Sigmoid colon (tissue), 6 donors: ENCODE measurements at regions not wholly inside any gene's neighbourhood (a gene's known extent, or its start where the extent isn't known, plus 50 kb on each side); places are given as distances from the start of the nearest gene placed in this dataset.

Experiments
- DNase-seq: peaks from one replicate; pipeline ENCODE4 v3.0.0-alpha.2; 2019
- H3K27ac ChIP-seq, 4 donors: fragments of 200-600 bp; sonication (generic); one replicate each; pipeline ENCODE4 v1.5.1; 2016 to 2019; ENCODE audit warnings: mild to moderate bottlenecking in 1 of 4
- H3K27me3 ChIP-seq, 3 donors: fragments of 200-600 bp; sonication (generic); one replicate each; pipeline ENCODE4 v1.5.1; 2019; ENCODE audit warnings: mild to moderate bottlenecking in 1 of 3
- H3K36me3 ChIP-seq, 4 donors: fragments of 200-600 bp; sonication (generic); one replicate each; pipeline ENCODE4 v1.5.1; 2016 to 2019
- H3K4me1 ChIP-seq, 4 donors: fragments of 200-600 bp; sonication (generic); one replicate each; pipeline ENCODE4 v1.5.1; 2017 to 2019
- H3K4me3 ChIP-seq, 4 donors: fragments of 200-600 bp; sonication (generic); one replicate each; pipeline ENCODE4 v1.5.1; 2017 to 2019; ENCODE audit warnings: mild to moderate bottlenecking in 2 of 4, moderate library complexity in 1 of 4
- H3K9me3 ChIP-seq, 4 donors: fragments of 200-600 bp in 3 of 4; sonication (generic) in 3 of 4; one replicate each; pipeline versions ENCODE4 v1.5.1 to v1.6.1; 2013 to 2019
- EP300 ChIP-seq, 4 donors: sonication (generic); formaldehyde crosslinking; IDR thresholded peaks; one replicate each; pipeline ENCODE4 v1.6.1; 2017; ENCODE audit warnings: antibody characterized with exemption in 4 of 4
- POLR2A ChIP-seq, 2 donors: fragments of 450-650 bp; IDR thresholded peaks; one replicate each; pipeline ENCODE4 v1.6.1; 2016; ENCODE audit warnings: antibody characterized with exemption in 2 of 2, mild to moderate bottlenecking in 2 of 2, moderate library complexity in 2 of 2
- POLR2AphosphoS5 ChIP-seq, 4 donors: sonication (generic); formaldehyde crosslinking; IDR thresholded peaks; one replicate each; pipeline ENCODE4 v1.6.1; 2017; ENCODE audit warnings: antibody characterized with exemption in 4 of 4
- WGBS, 2 donors: extraction: QIAGEN DNeasy Blood & Tissue Kit; methylation state at CpG; one replicate each; pipeline ENCODE4 v1.1.7; 2013; 5-methylcytosine and 5-hydroxymethylcytosine counted together
- intact Hi-C: fragments of 100-400 bp; cut with DNase I; formaldehyde crosslinking; loops from one replicate; pipeline ENCODE4 v1.15.1; 2023
- TF ChIP-seq, protein P1 (sequence below), 4 experiments: fragments of 450-650 bp in 3 of 4; fragments of 200-600 bp in 1 of 4; IDR thresholded peaks; one replicate each; pipeline ENCODE4 v1.5.1; 2016 to 2019; ENCODE audit warnings: antibody characterized with exemption in 4 of 4, mild to moderate bottlenecking in 3 of 4, moderate library complexity in 2 of 4
- donor health status: healthy with polysubstance abuse.
- donor health status: healthy.

GRCh38 chr10:78272329-78272728 lies 238.7 kb downstream of the RPS24 start:
- H3K27ac ChIP-seq = no peak overlapping the region
- intact Hi-C loops = no loop called here
- H3K36me3 ChIP-seq = no peaks in the 10 kb centered on the region
- H3K4me1 ChIP-seq = peaks cover 0 to 11% (median 2%) of the 10 kb centered on the region in 4 donors
- TF ChIP-seq POLR2A (IDR thresholded peaks at IDR 0.05) = no peak
- TF ChIP-seq POLR2AphosphoS5 (IDR thresholded peaks at IDR 0.05) = no peak
- TF ChIP-seq, protein P1, sequence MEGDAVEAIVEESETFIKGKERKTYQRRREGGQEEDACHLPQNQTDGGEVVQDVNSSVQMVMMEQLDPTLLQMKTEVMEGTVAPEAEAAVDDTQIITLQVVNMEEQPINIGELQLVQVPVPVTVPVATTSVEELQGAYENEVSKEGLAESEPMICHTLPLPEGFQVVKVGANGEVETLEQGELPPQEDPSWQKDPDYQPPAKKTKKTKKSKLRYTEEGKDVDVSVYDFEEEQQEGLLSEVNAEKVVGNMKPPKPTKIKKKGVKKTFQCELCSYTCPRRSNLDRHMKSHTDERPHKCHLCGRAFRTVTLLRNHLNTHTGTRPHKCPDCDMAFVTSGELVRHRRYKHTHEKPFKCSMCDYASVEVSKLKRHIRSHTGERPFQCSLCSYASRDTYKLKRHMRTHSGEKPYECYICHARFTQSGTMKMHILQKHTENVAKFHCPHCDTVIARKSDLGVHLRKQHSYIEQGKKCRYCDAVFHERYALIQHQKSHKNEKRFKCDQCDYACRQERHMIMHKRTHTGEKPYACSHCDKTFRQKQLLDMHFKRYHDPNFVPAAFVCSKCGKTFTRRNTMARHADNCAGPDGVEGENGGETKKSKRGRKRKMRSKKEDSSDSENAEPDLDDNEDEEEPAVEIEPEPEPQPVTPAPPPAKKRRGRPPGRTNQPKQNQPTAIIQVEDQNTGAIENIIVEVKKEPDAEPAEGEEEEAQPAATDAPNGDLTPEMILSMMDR (IDR thresholded peaks at IDR 0.05) = no peak
- TF ChIP-seq EP300 (IDR thresholded peaks at IDR 0.05) = no peak
- no peak overlapping the region for H3K4me3 ChIP-seq
- H3K27me3 ChIP-seq = no peaks in the 10 kb centered on the region
- DNase-seq = no peak
- H3K9me3 ChIP-seq = peaks cover 0 to 4% (median 0%) of the 10 kb centered on the region in 4 donors

- 77 to 79% methylated on average over 4 of the region's 4 CpGs for WGBS, 2 donors
- no peaks in the 10 kb centered on the region for H3K36me3 ChIP-seq
- H3K4me1 ChIP-seq = no peaks in the 10 kb centered on the region
- no peak overlapping the region for H3K4me3 ChIP-seq
- H3K27me3 ChIP-seq = no peaks in the 10 kb centered on the region
- no peak for TF ChIP-seq POLR2A (IDR thresholded peaks at IDR 0.05)
- TF ChIP-seq, protein P1 (IDR thresholded peaks at IDR 0.05) = no peak
- TF ChIP-seq POLR2AphosphoS5 (IDR thresholded peaks at IDR 0.05) = no peak
- no peak for TF ChIP-seq EP300 (IDR thresholded peaks at IDR 0.05)
- DNase-seq = no peak
- H3K27ac ChIP-seq = no peak overlapping the region
- peaks cover 0 to 4% (median 0%) of the 10 kb centered on the region in 4 donors for H3K9me3 ChIP-seq
- intact Hi-C loops = no loop called here
Observed at GRCh38 chr10:78274491-78274890, 240.8 kb downstream of the RPS24 start.

- WGBS, 2 donors = 88 to 98% methylated on average over 1 of the region's 1 CpG
- no peaks in the 10 kb centered on the region for H3K36me3 ChIP-seq
- no peak for DNase-seq
- H3K4me1 ChIP-seq = no peaks in the 10 kb centered on the region
- H3K27ac ChIP-seq = no peak overlapping the region
- H3K4me3 ChIP-seq = no peak overlapping the region
- intact Hi-C loops = no loop called here
- H3K27me3 ChIP-seq = no peaks in the 10 kb centered on the region
- peaks cover 0 to 4% (median 0%) of the 10 kb centered on the region in 4 donors for H3K9me3 ChIP-seq
- TF ChIP-seq EP300 (IDR thresholded peaks at IDR 0.05) (no peak), POLR2A (IDR thresholded peaks at IDR 0.05) (no peak), POLR2AphosphoS5 (IDR thresholded peaks at IDR 0.05) (no peak)
- TF ChIP-seq, protein P1 (IDR thresholded peaks at IDR 0.05) = no peak
Observed at GRCh38 chr10:78276139-78276538, 242.5 kb downstream of the RPS24 start.

GRCh38 chr10:78277314-78278057 lies 243.8 kb downstream of the RPS24 start:
- WGBS, 2 donors = 74 to 81% methylated on average over 11 of the region's 11 CpGs
- TF ChIP-seq POLR2AphosphoS5 (IDR thresholded peaks at IDR 0.05) (no peak), EP300 (IDR thresholded peaks at IDR 0.05) (peak in 1 of 4 donors; percentile 44), POLR2A (IDR thresholded peaks at IDR 0.05) (no peak)
- TF ChIP-seq, protein P1 (IDR thresholded peaks at IDR 0.05) = no peak
- H3K4me3 ChIP-seq = no peak overlapping the region
- H3K9me3 ChIP-seq = no peaks in the 10 kb centered on the region
- no peaks in the 10 kb centered on the region for H3K4me1 ChIP-seq
- intact Hi-C loops = no loop called here
- DNase-seq = no peak
- H3K36me3 ChIP-seq = no peaks in the 10 kb centered on the region
- peak overlapping the region in 3 of 4 donors; percentile 25 to 52 (median 49) for H3K27ac ChIP-seq
- H3K27me3 ChIP-seq = no peaks in the 10 kb centered on the region

- DNase-seq = peak; percentile 79
- TF ChIP-seq EP300 (IDR thresholded peaks at IDR 0.05) = no peak
- TF ChIP-seq, protein P1 (IDR thresholded peaks at IDR 0.05) = no peak
- no peak for TF ChIP-seq POLR2A (IDR thresholded peaks at IDR 0.05)
- peak in 2 of 4 donors; percentile 31 to 35 for TF ChIP-seq POLR2AphosphoS5 (IDR thresholded peaks at IDR 0.05)
- no peaks in the 10 kb centered on the region for H3K27me3 ChIP-seq
- peak overlapping the region in 3 of 4 donors; percentile 25 to 52 (median 49) for H3K27ac ChIP-seq
- no peak overlapping the region for H3K4me3 ChIP-seq
- intact Hi-C loops = no loop called here
- no peaks in the 10 kb centered on the region for H3K9me3 ChIP-seq
- WGBS, 2 donors = 75 to 81% methylated on average over 6 of the region's 6 CpGs
- H3K4me1 ChIP-seq = no peaks in the 10 kb centered on the region
- no peaks in the 10 kb centered on the region for H3K36me3 ChIP-seq
Observed at GRCh38 chr10:78278058-78278404, 244.4 kb downstream of the RPS24 start.
